GM12878 (cell line): ENCODE measurements at regions not wholly inside any gene's neighbourhood (a gene's known extent, or its start where the extent isn't known, plus 50 kb on each side); places are given as distances from the start of the nearest gene placed in this dataset.

Experiments
- ATAC-seq: fragments of 200-7000 bp; cut with Tn5 transposase; 3 replicates; pipeline ENCODE4 v1.9.1; 2020; ENCODE audit warnings: mild to moderate bottlenecking, moderate library complexity
- BruUV-seq: library from RNA; stranded (reverse); fragments of 400-500 nt; replicated peaks from 2 replicates; lab custom pipeline; 2021; lab: Mats Ljungman, UMichigan
- CTCF ChIA-PET: fragments of 300-600 bp; sonication (Branson Sonifier 250); formaldehyde crosslinking; extraction: SDS; loops from one replicate; lab custom pipeline; 2021; ENCODE audit warnings: inconsistent platforms; lab: Yijun Ruan, JAX
- POLR2A ChIA-PET: fragments of 350-600 bp; formaldehyde crosslinking; extraction: SDS; loops from one replicate; lab custom pipeline; 2021; ENCODE audit warnings: inconsistent platforms; lab: Charles Lee
- RAD21 ChIA-PET: fragments of 300-600 bp; sonication (Branson Sonifier 250); formaldehyde crosslinking; loops from one replicate; lab custom pipeline; 2023; ENCODE audit warnings: antibody characterized with exemption; ENCODE audit not compliant: unreplicated experiment; lab: Charles Lee
- SMC1A ChIA-PET: fragments of 300-600 bp; sonication (Branson Sonifier 250); formaldehyde crosslinking; loops from one replicate; lab custom pipeline; 2023; ENCODE audit not compliant: unreplicated experiment, uncharacterized antibody; lab: Charles Lee
- DNase-seq: peaks from one replicate; pipeline ENCODE4 v3.0.0-alpha.2; 2011; ENCODE audit warnings: low read depth, low spot score
- FAIRE-seq: peaks from 3 replicates; lab custom pipeline; 2011; peaks lifted over from hg19 to GRCh38; lab: Jason Lieb, UNC
- H2AFZ ChIP-seq: 2 replicates; pipeline ENCODE4 v1.6.0; 2011; ENCODE audit warnings: low read depth, low read length, control low read depth; ENCODE audit not compliant: control insufficient read depth
- H3K27ac ChIP-seq: 2 replicates; pipeline ENCODE4 v1.5.1; 2011; ENCODE audit warnings: control low read depth; ENCODE audit not compliant: control insufficient read depth, insufficient read depth
- H3K27me3 ChIP-seq, 2 experiments: replicated peaks in 1 of 2; 2 replicates each; pipeline versions ENCODE4 v1.6.0 to v1.6.1; 2011; ENCODE audit warnings: low read length in 1 of 2; ENCODE audit not compliant: control insufficient read depth in 2 of 2, insufficient read depth in 2 of 2
- H3K36me3 ChIP-seq, 2 experiments: 2 replicates each; pipeline ENCODE4 v1.5.1; 2011; ENCODE audit warnings: low read length in 1 of 2; ENCODE audit not compliant: control insufficient read depth in 2 of 2, insufficient read depth in 2 of 2
- H3K4me1 ChIP-seq: 2 replicates; pipeline ENCODE4 v1.6.1; 2011; ENCODE audit warnings: mild to moderate bottlenecking, low read length, moderate library complexity, mixed read lengths; ENCODE audit not compliant: control insufficient read depth, insufficient read depth
- H3K4me2 ChIP-seq: 2 replicates; pipeline ENCODE4 v1.6.0; 2011; ENCODE audit warnings: control low read depth; ENCODE audit not compliant: control insufficient read depth, insufficient read depth
- H3K4me3 ChIP-seq: fragments of 200-600 bp; sonication (generic); 2 replicates; pipeline ENCODE4 v1.5.1; 2016
- H3K79me2 ChIP-seq: 2 replicates; pipeline ENCODE4 v1.6.0; 2011; ENCODE audit warnings: low read length; ENCODE audit not compliant: control insufficient read depth, insufficient read depth
- H3K9ac ChIP-seq: 2 replicates; pipeline ENCODE4 v1.8.0; 2011; ENCODE audit warnings: low read length, control low read depth, mixed read lengths; ENCODE audit not compliant: control insufficient read depth, insufficient read depth
- H3K9me3 ChIP-seq: replicated peaks from 3 replicates; pipeline ENCODE4 v1.5.1; 2011; ENCODE audit warnings: mild to moderate bottlenecking, low read length; ENCODE audit not compliant: control insufficient read depth, insufficient read depth
- H4K20me1 ChIP-seq: 2 replicates; pipeline ENCODE4 v1.6.0; 2011; ENCODE audit not compliant: control insufficient read depth, insufficient read depth
- FOS ChIP-seq: IDR thresholded peaks from 3 replicates; pipeline ENCODE4 v1.6.1; 2011; ENCODE audit warnings: borderline replicate concordance; ENCODE audit not compliant: insufficient read length; ENCODE audit errors: extremely low read depth
- FOXK2 ChIP-seq: fragments of 450-650 bp; IDR thresholded peaks from 2 replicates; pipeline ENCODE4 v1.6.1; 2017; ENCODE audit warnings: mild to moderate bottlenecking, moderate library complexity
- IKZF1 ChIP-seq: fragments of 450-650 bp; conservative IDR thresholded peaks from 2 replicates; pipeline ENCODE4 v1.6.1; 2017; ENCODE audit warnings: antibody characterized with exemption, mild to moderate bottlenecking
- IRF3 ChIP-seq: fragments of 450-650 bp; IDR thresholded peaks from 2 replicates; pipeline ENCODE4 v1.6.1; 2014; ENCODE audit warnings: mild to moderate bottlenecking
- PAX5 ChIP-seq: IDR thresholded peaks from 2 replicates; pipeline ENCODE4 v1.6.1; 2011; ENCODE audit warnings: low read depth, low read length, borderline replicate concordance
- PML ChIP-seq: IDR thresholded peaks from 2 replicates; pipeline ENCODE4 v1.6.1; 2012; ENCODE audit warnings: low read length, inconsistent platforms
- SMC3 ChIP-seq: IDR thresholded peaks from 2 replicates; pipeline ENCODE4 v1.6.1; 2011; ENCODE audit warnings: low read length, improper control_type of control experiment, borderline replicate concordance
- STAT1 ChIP-seq: fragments of 450-650 bp; conservative IDR thresholded peaks from 2 replicates; pipeline ENCODE4 v1.6.1; 2014; ENCODE audit warnings: antibody characterized with exemption, mild to moderate bottlenecking
- WRNIP1 ChIP-seq: IDR thresholded peaks from 2 replicates; pipeline ENCODE4 v1.6.1; 2011; ENCODE audit warnings: low read depth, low read length, improper control_type of control experiment, borderline replicate concordance
- YY1 ChIP-seq: IDR thresholded peaks from 2 replicates; pipeline ENCODE4 v1.6.1; 2011; ENCODE audit warnings: low read depth, mild to moderate bottlenecking, low read length
- WGBS: methylation state at CpG from one replicate; pipeline ENCODE4 v1.1.6; 2016; ENCODE audit warnings: low lambda C conversion rate; ENCODE audit not compliant: insufficient replicate concordance, insufficient coverage; ENCODE audit errors: missing lambda C conversion rate; 5-methylcytosine and 5-hydroxymethylcytosine counted together
- in situ Hi-C: fragments of 300-500 bp; cut with MboI; formaldehyde crosslinking; loops from 9 replicates; pipeline ENCODE4 v1.14.3; 2018; ENCODE audit warnings: mixed read lengths
- intact Hi-C: fragments of 100-400 bp; cut with micrococcal nuclease; formaldehyde crosslinking; loops from one replicate; pipeline ENCODE4 v1.14.2; 2022; ENCODE audit not compliant: unreplicated experiment
- TF ChIP-seq, protein P1 (sequence below): fragments of 450-650 bp; IDR thresholded peaks from 2 replicates; pipeline ENCODE4 v1.6.1; 2017; ENCODE audit warnings: mild to moderate bottlenecking, moderate library complexity
- TF ChIP-seq, protein P2 (sequence below): IDR thresholded peaks from 2 replicates; pipeline ENCODE4 v1.6.1; 2011; ENCODE audit warnings: low read depth, mild to moderate bottlenecking, low read length, moderate library complexity, borderline replicate concordance; ENCODE audit errors: extremely low read depth

DNA sequence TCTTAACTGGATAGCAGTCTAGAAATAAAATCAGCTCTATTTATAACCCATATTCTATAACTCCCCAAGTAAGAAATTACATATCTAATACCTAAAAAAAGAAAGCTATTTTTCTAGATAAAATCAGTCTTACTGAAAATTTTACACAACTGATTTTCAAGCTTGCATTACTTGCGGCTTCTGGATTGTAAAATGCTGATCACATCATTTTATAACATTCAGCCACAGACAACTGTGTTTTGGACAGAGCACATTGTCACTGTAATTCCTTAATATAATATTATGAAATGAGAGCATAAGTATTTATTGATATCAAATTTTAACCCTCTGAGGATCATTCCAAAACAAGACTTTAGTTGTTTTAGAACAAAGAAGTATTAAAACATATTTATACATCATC lies 78.5 kb upstream of the ARID2 start (continued):
- TF ChIP-seq, protein P1, sequence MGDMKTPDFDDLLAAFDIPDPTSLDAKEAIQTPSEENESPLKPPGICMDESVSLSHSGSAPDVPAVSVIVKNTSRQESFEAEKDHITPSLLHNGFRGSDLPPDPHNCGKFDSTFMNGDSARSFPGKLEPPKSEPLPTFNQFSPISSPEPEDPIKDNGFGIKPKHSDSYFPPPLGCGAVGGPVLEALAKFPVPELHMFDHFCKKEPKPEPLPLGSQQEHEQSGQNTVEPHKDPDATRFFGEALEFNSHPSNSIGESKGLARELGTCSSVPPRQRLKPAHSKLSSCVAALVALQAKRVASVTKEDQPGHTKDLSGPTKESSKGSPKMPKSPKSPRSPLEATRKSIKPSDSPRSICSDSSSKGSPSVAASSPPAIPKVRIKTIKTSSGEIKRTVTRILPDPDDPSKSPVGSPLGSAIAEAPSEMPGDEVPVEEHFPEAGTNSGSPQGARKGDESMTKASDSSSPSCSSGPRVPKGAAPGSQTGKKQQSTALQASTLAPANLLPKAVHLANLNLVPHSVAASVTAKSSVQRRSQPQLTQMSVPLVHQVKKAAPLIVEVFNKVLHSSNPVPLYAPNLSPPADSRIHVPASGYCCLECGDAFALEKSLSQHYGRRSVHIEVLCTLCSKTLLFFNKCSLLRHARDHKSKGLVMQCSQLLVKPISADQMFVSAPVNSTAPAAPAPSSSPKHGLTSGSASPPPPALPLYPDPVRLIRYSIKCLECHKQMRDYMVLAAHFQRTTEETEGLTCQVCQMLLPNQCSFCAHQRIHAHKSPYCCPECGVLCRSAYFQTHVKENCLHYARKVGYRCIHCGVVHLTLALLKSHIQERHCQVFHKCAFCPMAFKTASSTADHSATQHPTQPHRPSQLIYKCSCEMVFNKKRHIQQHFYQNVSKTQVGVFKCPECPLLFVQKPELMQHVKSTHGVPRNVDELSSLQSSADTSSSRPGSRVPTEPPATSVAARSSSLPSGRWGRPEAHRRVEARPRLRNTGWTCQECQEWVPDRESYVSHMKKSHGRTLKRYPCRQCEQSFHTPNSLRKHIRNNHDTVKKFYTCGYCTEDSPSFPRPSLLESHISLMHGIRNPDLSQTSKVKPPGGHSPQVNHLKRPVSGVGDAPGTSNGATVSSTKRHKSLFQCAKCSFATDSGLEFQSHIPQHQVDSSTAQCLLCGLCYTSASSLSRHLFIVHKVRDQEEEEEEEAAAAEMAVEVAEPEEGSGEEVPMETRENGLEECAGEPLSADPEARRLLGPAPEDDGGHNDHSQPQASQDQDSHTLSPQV: no peak

- 56% methylated on average over 3 of the region's 3 CpGs for WGBS
- intact Hi-C loops (no loop called here), in situ Hi-C loops (no loop called here)
- RAD21 ChIA-PET: interaction anchor here (1.0 kb wide), 1 partner anchor 110 kb away, joined by 3 read pairs; no protein-coding TSS in a partner anchor
- FAIRE-seq (no peak), DNase-seq (no peak), ATAC-seq (no peak)
- SMC1A ChIA-PET: interaction anchor here (0.7 kb wide), 1 partner anchor 16 kb away, joined by 3 read pairs; no protein-coding TSS in a partner anchor
- Histone ChIP-seq H2AFZ (no peak overlapping the region), H3K9ac (no peak overlapping the region), H3K4me2 (no peak overlapping the region), H4K20me1 (no peaks in the 10 kb centered on the region), H3K27ac (no peak overlapping the region), H3K79me2 (no peaks in the 10 kb centered on the region), H3K9me3 (no peaks in the 10 kb centered on the region), H3K4me3 (no peak overlapping the region), H3K27me3 (no peaks in the 10 kb centered on the region; a peak in 1 of 4 replicates), H3K4me1 (no peaks in the 10 kb centered on the region), H3K36me3 (no peaks in the 10 kb centered on the region)
- BruUV-seq: no TSS peak
- CTCF ChIA-PET: interaction anchor here (0.9 to 1.3 kb wide), 2 partner anchors 11 to 110 kb away, joined by 5 to 6 read pairs; no protein-coding TSS in a partner anchor
- POLR2A ChIA-PET: interaction anchor here (0.6 kb wide), 1 partner anchor 84 kb away, joined by 3 read pairs; no protein-coding TSS in a partner anchor
- no peak for TF ChIP-seq WRNIP1
- TF ChIP-seq IRF3: no peak
- no peak for TF ChIP-seq PAX5
- no peak for TF ChIP-seq SMC3
- TF ChIP-seq FOS: no peak
- no peak for TF ChIP-seq IKZF1
- no peak for TF ChIP-seq PML
- no peak for TF ChIP-seq YY1
- no peak for TF ChIP-seq FOXK2
- TF ChIP-seq, protein P2, sequence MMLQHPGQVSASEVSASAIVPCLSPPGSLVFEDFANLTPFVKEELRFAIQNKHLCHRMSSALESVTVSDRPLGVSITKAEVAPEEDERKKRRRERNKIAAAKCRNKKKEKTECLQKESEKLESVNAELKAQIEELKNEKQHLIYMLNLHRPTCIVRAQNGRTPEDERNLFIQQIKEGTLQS: no peak
- no peak for TF ChIP-seq STAT1
Measured at GRCh38 chr12:45654002-45654665, 75.4 kb upstream of the ARID2 start.
